Transverse colon (tissue), 3 donors: ENCODE measurements at regions not wholly inside any gene's neighbourhood (a gene's known extent, or its start where the extent isn't known, plus 50 kb on each side); places are given as distances from the start of the nearest gene placed in this dataset.

Experiments used
- POLR2A ChIP-seq: fragments of 450-650 bp; IDR thresholded peaks from one replicate; pipeline ENCODE4 v1.6.1; 2016; ENCODE audit warnings: antibody characterized with exemption, mild to moderate bottlenecking, moderate library complexity
- POLR2AphosphoS5 ChIP-seq, 3 donors: sonication (generic); formaldehyde crosslinking; IDR thresholded peaks; one replicate each; pipeline ENCODE4 v1.6.1; 2016; ENCODE audit warnings: antibody characterized with exemption in 3 of 3

DNA sequence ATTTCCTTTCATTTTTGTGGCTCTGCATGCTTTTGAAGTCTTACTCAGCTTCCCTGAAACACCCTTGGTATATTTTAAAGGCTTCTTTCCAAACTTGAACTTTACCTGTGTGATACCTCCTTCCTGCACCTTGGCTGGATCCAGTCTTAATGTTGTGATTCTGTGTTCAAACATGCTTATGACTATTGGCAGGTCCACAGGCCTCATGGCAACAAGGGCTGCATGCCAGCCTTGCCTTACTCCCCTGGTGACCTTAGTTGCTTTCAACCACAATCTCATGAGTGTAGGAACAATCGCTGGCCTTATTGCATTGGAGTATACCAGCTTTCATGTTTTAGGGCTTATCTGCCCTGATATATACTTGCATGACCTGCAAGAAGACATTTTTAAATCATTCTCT is 238.7 kb downstream of the KIF20B start:
- TF ChIP-seq POLR2A (no peak), POLR2AphosphoS5 (IDR thresholded peaks at IDR 0.05) (no peak)
